GM19239 (cell line): ENCODE measurements at regions not wholly inside any gene's neighbourhood (a gene's known extent, or its start where the extent isn't known, plus 50 kb on each side); places are given as distances from the start of the nearest gene placed in this dataset.

Experiments
- DNase-seq: peaks from one replicate; pipeline ENCODE4 v3.0.0; 2011; ENCODE audit warnings: low spot score; ENCODE audit not compliant: insufficient read length
- FAIRE-seq: peaks from 2 replicates; lab custom pipeline; 2011; peaks lifted over from hg19 to GRCh38; lab: Jason Lieb, UNC

DNA sequence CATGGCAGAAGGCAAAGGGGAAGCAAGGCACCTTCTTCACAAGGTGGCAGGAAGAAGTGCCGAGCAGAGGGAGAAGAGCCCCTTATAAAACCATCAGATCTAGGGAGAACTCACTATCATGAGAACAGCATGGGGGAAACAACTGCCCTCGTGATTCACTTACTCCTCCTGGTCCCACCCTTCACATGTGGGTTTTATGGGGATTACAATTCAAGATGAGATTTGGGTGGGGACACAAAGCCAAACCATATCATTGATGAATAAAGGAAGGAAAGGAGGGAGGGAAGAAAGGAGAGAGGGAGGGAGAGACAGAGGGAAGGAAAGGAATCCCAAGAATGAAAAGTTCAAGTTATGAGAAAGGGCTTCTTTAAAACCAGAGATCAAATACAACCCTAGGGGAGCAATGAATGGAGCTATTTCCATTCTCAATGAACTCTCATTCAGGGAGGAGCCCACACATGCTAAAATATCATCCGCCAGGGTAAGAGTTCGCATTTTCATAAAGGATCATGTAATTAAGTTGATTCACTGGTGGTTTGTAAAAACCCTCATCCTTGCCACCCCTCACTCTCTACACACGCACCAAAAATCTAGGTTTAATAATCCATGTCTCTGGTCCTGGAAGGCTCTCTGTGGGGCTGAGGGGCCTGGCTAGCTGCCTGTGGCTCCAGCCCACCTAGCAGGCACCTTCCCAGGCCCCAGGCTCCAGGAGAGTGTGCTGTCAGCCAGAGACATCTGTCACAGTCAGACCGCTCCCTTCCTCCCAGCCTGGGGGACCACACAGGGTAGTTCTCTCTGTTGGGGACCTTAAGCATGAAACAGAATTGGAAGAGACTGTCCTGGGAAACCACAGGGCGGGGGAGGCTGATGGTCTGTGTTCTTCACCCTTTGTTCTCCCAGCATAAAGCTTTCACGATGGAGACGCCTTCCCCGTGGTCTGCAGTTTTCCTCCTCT, 94.0 kb downstream of the CCDC185 start:
- FAIRE-seq (no peak), DNase-seq (no peak)

DNA sequence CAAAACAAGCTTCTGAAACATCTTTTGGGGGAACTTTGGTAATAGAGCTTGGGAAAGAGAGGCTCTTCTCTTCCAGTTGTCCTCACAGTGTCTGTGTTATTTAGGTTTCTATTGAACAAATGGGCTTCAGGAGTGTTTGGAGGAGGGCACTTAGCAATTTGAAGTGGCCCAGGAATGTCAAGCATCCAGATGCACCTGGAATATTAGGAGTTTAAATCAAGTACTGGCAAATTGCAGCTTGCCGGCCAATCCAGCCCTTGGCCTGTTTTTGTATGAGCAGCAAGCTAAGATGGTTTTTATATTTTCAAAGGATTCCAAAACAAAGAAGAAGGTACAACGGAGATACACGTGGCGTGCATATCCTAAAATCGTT, 94.7 kb downstream of the CCDC185 start:
- FAIRE-seq = no peak
- DNase-seq = no peak

DNA sequence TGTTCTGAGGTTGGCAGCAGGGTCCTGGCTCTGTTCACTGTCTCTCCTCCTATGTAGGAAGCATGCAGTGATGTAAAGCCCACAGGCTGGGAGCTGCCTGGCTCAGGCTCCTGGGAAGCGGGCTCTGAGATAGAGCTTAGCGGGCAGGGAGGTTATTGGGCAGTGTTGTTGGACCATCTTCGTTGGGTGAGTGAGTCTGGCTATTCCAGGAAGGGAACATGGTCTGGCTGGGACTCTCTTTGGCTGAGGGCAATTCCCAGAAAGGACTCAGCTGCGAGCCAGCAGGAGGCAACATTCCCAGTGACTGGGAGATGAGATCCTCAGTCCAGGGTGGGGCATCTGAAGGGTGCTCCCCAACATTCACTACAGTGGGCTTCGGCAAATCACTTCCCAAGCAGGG, 96.2 kb downstream of the CCDC185 start:
- FAIRE-seq (no peak), DNase-seq (no peak)

DNA sequence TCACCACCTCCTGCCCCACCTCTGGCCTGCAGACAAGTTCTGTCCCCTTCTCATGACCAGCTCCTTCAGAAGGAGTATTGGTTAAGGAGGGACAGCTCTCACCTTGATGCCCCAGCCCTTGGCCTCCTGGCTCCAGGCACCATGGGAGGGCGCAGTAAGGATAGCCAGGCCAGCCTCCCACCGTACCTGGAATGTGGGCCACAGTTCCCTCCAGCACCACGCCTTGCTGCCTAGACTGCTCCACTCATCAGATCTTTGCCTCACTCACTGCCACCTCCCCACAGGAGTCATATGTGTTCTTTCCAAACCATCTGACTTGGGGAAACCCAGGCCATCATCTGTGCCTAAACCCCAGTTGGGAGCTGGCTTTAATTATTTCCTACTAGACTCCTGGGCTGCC, 97.0 kb downstream of the CCDC185 start:
- FAIRE-seq = no peak
- DNase-seq = no peak
